Right renal pelvis (tissue), 4 donors: ENCODE measurements at regions not wholly inside any gene's neighbourhood (a gene's known extent, or its start where the extent isn't known, plus 50 kb on each side); places are given as distances from the start of the nearest gene placed in this dataset.
A peak's percentile ranks its signal among the peaks of the same experiment; 100 is the strongest.

ENCODE experiments used
- DNase-seq, 4 donors: peaks; one replicate each; pipeline ENCODE4 v3.0.0-alpha.2; 2013; ENCODE audit warnings: low read depth in 4 of 4, low spot score in 3 of 4, missing footprints in 1 of 4

GRCh38 chr9:80615964-80616363 lies 1044.2 kb downstream of the TLE4 start:
- no peak for DNase-seq

- no peak for DNase-seq
Observed at GRCh38 chr9:80605793-80606192, 1034.0 kb downstream of the TLE4 start.

GRCh38 chr9:80605129-80605528 lies 1033.4 kb downstream of the TLE4 start:
- peak; percentile 13 to 53 (median 33) for DNase-seq

GRCh38 chr9:80602291-80602690 lies 1030.5 kb downstream of the TLE4 start:
- no peak for DNase-seq

- DNase-seq, result no peak
Observed at GRCh38 chr9:80596579-80596978, 1024.8 kb downstream of the TLE4 start.

- no peak for DNase-seq
Observed at GRCh38 chr9:80595192-80595591, 1023.4 kb downstream of the TLE4 start.

GRCh38 chr9:80592413-80592812 lies 1020.6 kb downstream of the TLE4 start:
- no peak for DNase-seq

- DNase-seq, result peak; percentile 9 to 39 (median 22)
Observed at GRCh38 chr9:80586786-80587330, 1015.1 kb downstream of the TLE4 start.

GRCh38 chr9:80571953-80572352 lies 1000.2 kb downstream of the TLE4 start:
- DNase-seq, result no peak

- DNase-seq, result no peak
Observed at GRCh38 chr9:80569236-80569635, 997.5 kb downstream of the TLE4 start.

- no peak for DNase-seq
Observed at GRCh38 chr9:80561526-80561925, 989.8 kb downstream of the TLE4 start.

- DNase-seq, result no peak
Observed at GRCh38 chr9:80560976-80561375, 989.2 kb downstream of the TLE4 start.

- no peak for DNase-seq
Observed at GRCh38 chr9:80557256-80557655, 985.5 kb downstream of the TLE4 start.

- no peak for DNase-seq
Observed at GRCh38 chr9:80556631-80557030, 984.9 kb downstream of the TLE4 start.

- no peak for DNase-seq
Observed at GRCh38 chr9:80555782-80556325, 984.1 kb downstream of the TLE4 start.

- no peak for DNase-seq
Observed at GRCh38 chr9:80554856-80555255, 983.1 kb downstream of the TLE4 start.

GRCh38 chr9:80554301-80554700 lies 982.5 kb downstream of the TLE4 start:
- DNase-seq, result peak in 1 of 4 donors; percentile 3

GRCh38 chr9:80552931-80553330 lies 981.2 kb downstream of the TLE4 start:
- no peak for DNase-seq

GRCh38 chr9:80550181-80550580 lies 978.4 kb downstream of the TLE4 start:
- DNase-seq, result no peak

- DNase-seq, result no peak
Observed at GRCh38 chr9:80547613-80548012, 975.8 kb downstream of the TLE4 start.

GRCh38 chr9:80540387-80540786 lies 968.6 kb downstream of the TLE4 start:
- DNase-seq, result no peak

GRCh38 chr9:80538976-80539375 lies 967.2 kb downstream of the TLE4 start:
- no peak for DNase-seq

- DNase-seq, result no peak
Observed at GRCh38 chr9:80522465-80522864, 950.7 kb downstream of the TLE4 start.
